NCI-H82 treated with DMSO at 0.1 percent for 48 hours (cell line): ENCODE measurements at regions not wholly inside any gene's neighbourhood (a gene's known extent, or its start where the extent isn't known, plus 50 kb on each side); places are given as distances from the start of the nearest gene placed in this dataset.
"Not testable (repeated sequence)": the region's sequence is repeated elsewhere in the genome, so short reads cannot be mapped to it uniquely, and the experiment has no call there.

Experiments used
- DNase-seq: peaks from one replicate; lab custom pipeline; 2025; ENCODE audit not compliant: unreplicated experiment; lab: John Stamatoyannopoulos, UW

- no peak for DNase-seq
Measured at GRCh38 chr22:46026899-46027210, 49.9 kb upstream of the WNT7B start.

- DNase-seq, result no peak
Measured at GRCh38 chr22:46027211-46028105, 50.5 kb upstream of the WNT7B start.

GRCh38 chr22:46028106-46028991, 51.4 kb upstream of the WNT7B start:
- no peak for DNase-seq

GRCh38 chr22:46029036-46029435, 52.1 kb upstream of the WNT7B start:
- no peak for DNase-seq

- DNase-seq, result no peak
Measured at GRCh38 chr22:46029574-46030200, 52.7 kb upstream of the WNT7B start.

GRCh38 chr22:46030231-46030880, 53.4 kb upstream of the WNT7B start:
- no peak for DNase-seq

- no peak for DNase-seq
Measured at GRCh38 chr22:46031066-46031465, 54.1 kb upstream of the WNT7B start.

GRCh38 chr22:46031557-46031956, 54.6 kb upstream of the WNT7B start:
- no peak for DNase-seq

GRCh38 chr22:46031965-46032851, 55.2 kb upstream of the WNT7B start:
- no peak for DNase-seq

- no peak for DNase-seq
Measured at GRCh38 chr22:46033256-46034200, 56.6 kb upstream of the WNT7B start.

GRCh38 chr22:46034480-46034879, 57.5 kb upstream of the WNT7B start:
- DNase-seq, result not testable (repeated sequence)

GRCh38 chr22:46035380-46035741, 58.4 kb upstream of the WNT7B start:
- no peak for DNase-seq

GRCh38 chr22:46035742-46036557, 59.0 kb upstream of the WNT7B start:
- peak; percentile 80 for DNase-seq

- DNase-seq, result no peak
Measured at GRCh38 chr22:46036558-46037408, 59.8 kb upstream of the WNT7B start.

GRCh38 chr22:46038174-46038487, 61.2 kb upstream of the WNT7B start:
- DNase-seq, result no peak

GRCh38 chr22:46038516-46039430, 61.8 kb upstream of the WNT7B start:
- no peak for DNase-seq
